Spleen (tissue), 11 donors: ENCODE measurements at regions not wholly inside any gene's neighbourhood (a gene's known extent, or its start where the extent isn't known, plus 50 kb on each side); places are given as distances from the start of the nearest gene placed in this dataset.

Source experiments
- DNase-seq: peaks from one replicate; pipeline ENCODE4 v3.0.0-alpha.2; 2020
- H3K27ac ChIP-seq, 8 donors: fragments of 200-600 bp; sonication (generic) in 7 of 8; 1 replicate in 4 of 8; 2 replicates in 4 of 8; pipeline versions ENCODE4 v1.5.0 to v1.8.0; 2016 to 2021; ENCODE audit warnings: inconsistent platforms in 4 of 8, mild to moderate bottlenecking in 4 of 8, moderate library complexity in 1 of 8
- H3K27me3 ChIP-seq, 7 donors: fragments of 200-600 bp; sonication (generic) in 6 of 7; replicated peaks in 1 of 7; 1 replicate in 4 of 7; 2 replicates in 3 of 7; pipeline versions ENCODE4 v1.5.0 to v1.8.0; 2016 to 2021; ENCODE audit warnings: inconsistent platforms in 3 of 7, mild to moderate bottlenecking in 1 of 7
- H3K36me3 ChIP-seq, 6 donors: fragments of 200-600 bp; sonication (generic) in 5 of 6; 1 replicate in 4 of 6; 2 replicates in 2 of 6; pipeline versions ENCODE4 v1.5.0 to v1.8.0; 2016 to 2021; ENCODE audit warnings: inconsistent platforms in 2 of 6
- H3K4me1 ChIP-seq, 6 donors: fragments of 200-600 bp; sonication (generic) in 5 of 6; 1 replicate in 3 of 6; 2 replicates in 3 of 6; pipeline versions ENCODE4 v1.5.0 to v1.8.0; 2016 to 2021; ENCODE audit warnings: inconsistent platforms in 3 of 6
- H3K4me3 ChIP-seq, 8 donors: fragments of 200-600 bp; sonication (generic) in 7 of 8; 1 replicate in 4 of 8; 2 replicates in 4 of 8; pipeline versions ENCODE4 v1.5.0 to v1.8.0; 2016 to 2021; ENCODE audit warnings: inconsistent platforms in 4 of 8, mild to moderate bottlenecking in 4 of 8, moderate library complexity in 2 of 8
- H3K9me3 ChIP-seq, 8 donors: fragments of 200-600 bp; sonication (generic) in 7 of 8; 1 replicate in 4 of 8; 2 replicates in 4 of 8; pipeline versions ENCODE4 v1.5.0 to v1.8.0; 2016 to 2021; ENCODE audit warnings: inconsistent platforms in 4 of 8
- CTCF ChIP-seq, 11 experiments: fragments of 200-600 bp in 7 of 11; fragments of 450-650 bp in 4 of 11; sonication (generic) in 4 of 11; IDR thresholded peaks in 8 of 11; conservative IDR thresholded peaks in 3 of 11; 1 replicate in 7 of 11; 2 replicates in 4 of 11; pipeline versions ENCODE4 v1.4.0 to v1.8.0; 2016 to 2021; ENCODE audit warnings: antibody characterized with exemption in 11 of 11, inconsistent platforms in 4 of 11, mild to moderate bottlenecking in 1 of 11
- POLR2A ChIP-seq, 3 donors: fragments of 450-650 bp; IDR thresholded peaks; one replicate each; pipeline ENCODE4 v1.5.1; 2017; ENCODE audit warnings: antibody characterized with exemption in 3 of 3, mild to moderate bottlenecking in 1 of 3
- POLR2AphosphoS5 ChIP-seq, 3 donors: sonication (generic); formaldehyde crosslinking; IDR thresholded peaks; one replicate each; pipeline ENCODE4 v1.5.1; 2017; ENCODE audit warnings: antibody characterized with exemption in 3 of 3
- WGBS, 5 donors: extraction: QIAGEN DNeasy Blood & Tissue Kit in 3 of 5; methylation state at CpG; one replicate each; pipeline versions ENCODE4 v1.1.5 to v1.1.7; 2013 to 2018; 5-methylcytosine and 5-hydroxymethylcytosine counted together
- intact Hi-C: fragments of 100-400 bp; cut with DNase I; formaldehyde crosslinking; loops from one replicate; pipeline ENCODE4 v1.15.0; 2023; ENCODE audit warnings: low total_unique reads
- donor health status: healthy with polysubstance abuse.
- donor health status: DM: no; HTN: no; CAD: no; lungs with moderate emphysema.
- donor health status: DM: no; HTN: no; CAD: no.
- donor health status: Bipolar disorder and iron deficiency.
- donor health status: healthy.
- donor health status: DM: no; HTN: no; CAD: no.
- donor health status: DM: yes; HTN: yes; CAD: no.

- DNase-seq, result peak; percentile 59
These were observed 171.4 kb downstream of the ZNF248 start for GRCh38 chr10:37685741-37686683.

GRCh38 chr10:37684765-37685164 is 172.6 kb downstream of the ZNF248 start:
- H3K9me3 ChIP-seq, result peaks cover 0 to 98% (median 64%) of the 10 kb centered on the region in 8 donors
- H3K36me3 ChIP-seq, result no peaks in the 10 kb centered on the region
- H3K4me3 ChIP-seq, result no peak overlapping the region
- TF ChIP-seq POLR2A (IDR thresholded peaks at IDR 0.05) (no peak), CTCF (IDR thresholded peaks at IDR 0.05 in 8 of 11, conservative IDR thresholded peaks at IDR 0.05 in 3 of 11) (no peak), POLR2AphosphoS5 (IDR thresholded peaks at IDR 0.05) (no peak)
- no peaks in the 10 kb centered on the region for H3K27me3 ChIP-seq
- DNase-seq, result peak; percentile 66
- H3K4me1 ChIP-seq, result no peaks in the 10 kb centered on the region
- H3K27ac ChIP-seq, result no peak overlapping the region
- WGBS, 5 donors, result 67 to 86% (median 80%) methylated on average over 8 of the region's 8 CpGs
- intact Hi-C loops, result no loop called here

More at GRCh38 chr10:37685741-37686683, 171.4 kb downstream of the ZNF248 start:
- H3K27ac ChIP-seq, result no peak overlapping the region
- H3K9me3 ChIP-seq, result peaks cover 0 to 98% (median 64%) of the 10 kb centered on the region in 8 donors
- intact Hi-C loops, result no loop called here
- H3K36me3 ChIP-seq, result no peaks in the 10 kb centered on the region
- no peak overlapping the region for H3K4me3 ChIP-seq
- TF ChIP-seq CTCF (IDR thresholded peaks at IDR 0.05 in 8 of 11, conservative IDR thresholded peaks at IDR 0.05 in 3 of 11) (no peak), POLR2AphosphoS5 (IDR thresholded peaks at IDR 0.05) (no peak), POLR2A (IDR thresholded peaks at IDR 0.05) (no peak)
- no peaks in the 10 kb centered on the region for H3K27me3 ChIP-seq
- WGBS, 5 donors, result 80 to 85% (median 81%) methylated on average over 11 to 14 of the region's 14 CpGs
- H3K4me1 ChIP-seq, result no peaks in the 10 kb centered on the region

- Histone ChIP-seq H3K4me1 (no peaks in the 10 kb centered on the region), H3K27me3 (no peaks in the 10 kb centered on the region), H3K4me3 (no peak overlapping the region), H3K36me3 (no peaks in the 10 kb centered on the region), H3K9me3 (peaks cover 0 to 98% (median 60%) of the 10 kb centered on the region in 8 donors), H3K27ac (no peak overlapping the region)
- intact Hi-C loops, result no loop called here
- TF ChIP-seq POLR2AphosphoS5 (IDR thresholded peaks at IDR 0.05), result no peak
- no peak for TF ChIP-seq POLR2A (IDR thresholded peaks at IDR 0.05)
- TF ChIP-seq CTCF (IDR thresholded peaks at IDR 0.05 in 8 of 11, conservative IDR thresholded peaks at IDR 0.05 in 3 of 11), result no peak
- DNase-seq, result no peak
- WGBS, 5 donors, result 85 to 90% (median 88%) methylated on average over 4 of the region's 4 CpGs
These were observed 174.8 kb downstream of the ZNF248 start for GRCh38 chr10:37682617-37683016.

GRCh38 chr10:37681617-37681999 is 175.8 kb downstream of the ZNF248 start:
- WGBS, 5 donors, result 73 to 92% (median 87%) methylated on average over 5 to 12 of the region's 12 CpGs
- Histone ChIP-seq H3K27ac (no peak overlapping the region), H3K4me3 (no peak overlapping the region), H3K27me3 (no peaks in the 10 kb centered on the region), H3K4me1 (no peaks in the 10 kb centered on the region), H3K9me3 (peaks cover 0 to 94% (median 51%) of the 10 kb centered on the region in 8 donors), H3K36me3 (no peaks in the 10 kb centered on the region)
- intact Hi-C loops, result no loop called here
- no peak for DNase-seq
- TF ChIP-seq CTCF (IDR thresholded peaks at IDR 0.05 in 8 of 11, conservative IDR thresholded peaks at IDR 0.05 in 3 of 11) (no peak), POLR2A (IDR thresholded peaks at IDR 0.05) (no peak), POLR2AphosphoS5 (IDR thresholded peaks at IDR 0.05) (no peak)
